ENCODE measurements at regions not wholly inside any gene's neighbourhood (a gene's known extent, or its start where the extent isn't known, plus 50 kb on each side); places are given as distances from the start of the nearest gene placed in this dataset.

- H3K27ac ChIP-seq (ENCODE audit: extremely low read depth, low read depth, low read length): no peak overlapping the region
- no peak for DNase-seq (ENCODE audit: extremely low read depth in 1 of 4, low spot score in 3 of 4)
- peaks cover 2 to 5% of the 10 kb centered on the region in 2 experiments; a peak in 1 of 5 replicates for H3K4me1 ChIP-seq (replicated peaks in 1 of 2; ENCODE audit: control insufficient read depth in 2 of 2, insufficient read depth in 2 of 2, low read length in 2 of 2)
- 47% methylated on average over 2 of the region's 2 CpGs for WGBS (ENCODE audit: insufficient coverage, low coverage, missing lambda C conversion rate)
- ChIA-PET POLR2A (no interaction called here), CTCF (ENCODE audit: low intra/inter-chr PET ratio) (no interaction called here)
- H3K4me2 ChIP-seq (ENCODE audit: insufficient read depth, low read length): no peak overlapping the region
- no peaks in the 10 kb centered on the region for H3K27me3 ChIP-seq (ENCODE audit: control insufficient read depth in 2 of 2, insufficient read depth in 2 of 2, low read length in 2 of 2)
- H3K79me2 ChIP-seq (ENCODE audit: control insufficient read depth, insufficient read depth, low read length): no peaks in the 10 kb centered on the region
- in situ Hi-C loops (cut with MboI): no loop called here
- H4K20me1 ChIP-seq (replicated peaks; ENCODE audit: control insufficient read depth, insufficient read depth, low read length): no peaks in the 10 kb centered on the region
- intact Hi-C loops (cut with micrococcal nuclease): no loop called here
- H3K9me1 ChIP-seq (ENCODE audit: control insufficient read depth, insufficient read depth, low read length): no peaks in the 10 kb centered on the region
- no peak for ATAC-seq
- H3K4me3 ChIP-seq: no peak overlapping the region
- TF ChIP-seq ZNF347 (CRISPR knock-in tag; IDR thresholded peaks at IDR 0.05; ENCODE audit: low read depth): no peak
- no peaks in the 10 kb centered on the region for H3K36me3 ChIP-seq (ENCODE audit: control insufficient read depth, insufficient read depth, low read length)
- BruUV-seq (replicated peaks): no TSS peak
- no peak overlapping the region for H3K9ac ChIP-seq (ENCODE audit: insufficient read depth in 1 of 2, low read depth in 2 of 2, low read length in 2 of 2)
- no peak for FAIRE-seq
- no peaks in the 10 kb centered on the region for H3K9me3 ChIP-seq (replicated peaks; ENCODE audit: control insufficient read depth, insufficient read depth, low read depth, low read length)
- H2AFZ ChIP-seq (ENCODE audit: low read depth, low read length): no peak overlapping the region
Measured at GRCh38 chr2:190598621-190599020, 50.3 kb upstream of the NAB1 start.

GRCh38 chr2:190599073-190599472 is 49.8 kb upstream of the NAB1 start:
- Histone ChIP-seq H3K79me2 (ENCODE audit: control insufficient read depth, insufficient read depth, low read length) (no peaks in the 10 kb centered on the region), H3K9me1 (ENCODE audit: control insufficient read depth, insufficient read depth, low read length) (no peaks in the 10 kb centered on the region), H3K4me2 (ENCODE audit: insufficient read depth, low read length) (no peak overlapping the region), H3K36me3 (ENCODE audit: control insufficient read depth, insufficient read depth, low read length) (no peaks in the 10 kb centered on the region), H3K4me1 (replicated peaks in 1 of 2; ENCODE audit: control insufficient read depth in 2 of 2, insufficient read depth in 2 of 2, low read length in 2 of 2) (peaks cover 2 to 5% of the 10 kb centered on the region in 2 experiments; a peak in 1 of 5 replicates), H3K27ac (ENCODE audit: extremely low read depth, low read depth, low read length) (no peak overlapping the region), H3K9ac (ENCODE audit: insufficient read depth in 1 of 2, low read depth in 2 of 2, low read length in 2 of 2) (no peak overlapping the region), H3K9me3 (replicated peaks; ENCODE audit: control insufficient read depth, insufficient read depth, low read depth, low read length) (no peaks in the 10 kb centered on the region), H2AFZ (ENCODE audit: low read depth, low read length) (no peak overlapping the region), H4K20me1 (replicated peaks; ENCODE audit: control insufficient read depth, insufficient read depth, low read length) (no peaks in the 10 kb centered on the region), H3K4me3 (no peak overlapping the region), H3K27me3 (ENCODE audit: control insufficient read depth in 2 of 2, insufficient read depth in 2 of 2, low read length in 2 of 2) (no peaks in the 10 kb centered on the region)
- intact Hi-C loops (cut with micrococcal nuclease): no loop called here
- TF ChIP-seq ELK3 (CRISPR knock-in tag; IDR thresholded peaks at IDR 0.05) (no peak), CREB1 (IDR thresholded peaks at IDR 0.05) (no peak), CREB1 (CRISPR knock-in tag; IDR thresholded peaks at IDR 0.05) (no peak), KAT7 (CRISPR knock-in tag; IDR thresholded peaks at IDR 0.05; ENCODE audit: borderline replicate concordance) (no peak), TOE1 (IDR thresholded peaks at IDR 0.05; ENCODE audit: borderline replicate concordance) (no peak), TOE1 (CRISPR knock-in tag; IDR thresholded peaks at IDR 0.05; ENCODE audit: borderline replicate concordance, low read depth) (no peak), BCL6 (CRISPR knock-in tag; IDR thresholded peaks at IDR 0.05) (no peak), HBP1 (CRISPR knock-in tag; IDR thresholded peaks at IDR 0.05) (no peak), HNRNPUL1 (IDR thresholded peaks at IDR 0.05; ENCODE audit: low read length) (no peak), ZC3H4 (CRISPR knock-in tag; IDR thresholded peaks at IDR 0.05; ENCODE audit: borderline replicate concordance) (no peak), SP1 (CRISPR knock-in tag; IDR thresholded peaks at IDR 0.05) (no peak), KHSRP (IDR thresholded peaks at IDR 0.05) (no peak), MXD1 (CRISPR knock-in tag; IDR thresholded peaks at IDR 0.05; ENCODE audit: borderline replicate concordance, poor library complexity, severe bottlenecking) (no peak), POLR2H (tag; IDR thresholded peaks at IDR 0.05; ENCODE audit: low read depth) (no peak)
- DNase-seq (ENCODE audit: extremely low read depth in 1 of 4, low spot score in 3 of 4) (no peak), ATAC-seq (no peak), FAIRE-seq (no peak)
- WGBS (ENCODE audit: insufficient coverage, low coverage, missing lambda C conversion rate): 90% methylated on average over 1 of the region's 1 CpG
- ChIA-PET CTCF (ENCODE audit: low intra/inter-chr PET ratio) (no interaction called here), POLR2A (no interaction called here)
- in situ Hi-C loops (cut with MboI): no loop called here
- BruUV-seq (replicated peaks): no TSS peak
